IMR-90 (cell line): ENCODE measurements at regions not wholly inside any gene's neighbourhood (a gene's known extent, or its start where the extent isn't known, plus 50 kb on each side); places are given as distances from the start of the nearest gene placed in this dataset.

ENCODE experiments used
- ATAC-seq: fragments of 200-7000 bp; cut with Tn5 transposase; 2 replicates; pipeline ENCODE4 v1.9.1; 2020; ENCODE audit warnings: low read depth, mild to moderate bottlenecking, moderate library complexity
- BruUV-seq: library from RNA; stranded (reverse); fragments of 400-500 nt; replicated peaks from 2 replicates; lab custom pipeline; 2021; lab: Mats Ljungman, UMichigan
- CTCF ChIA-PET: fragments of 300-600 bp; formaldehyde crosslinking; extraction: SDS; loops from one replicate; lab custom pipeline; 2021; ENCODE audit warnings: antibody characterized with exemption; lab: Yijun Ruan, JAX
- POLR2A ChIA-PET: fragments of 300-600 bp; sonication (Branson Sonifier 250); formaldehyde crosslinking; loops from one replicate; lab custom pipeline; 2022; ENCODE audit warnings: antibody characterized with exemption; ENCODE audit not compliant: unreplicated experiment; lab: Charles Lee
- DNase-seq: peaks from one replicate; pipeline ENCODE4 v3.0.0; 2013
- H2AFZ ChIP-seq: replicated peaks from 2 replicates; pipeline ENCODE3; 2013; ENCODE audit warnings: low read length, mild to moderate bottlenecking; ENCODE audit not compliant: poor library complexity
- H2AK5ac ChIP-seq: 2 replicates; pipeline ENCODE4 v1.6.1; 2013; ENCODE audit warnings: low read depth, low read length, inconsistent platforms
- H2AK9ac ChIP-seq: replicated peaks from 2 replicates; pipeline ENCODE3; 2013; ENCODE audit warnings: mild to moderate bottlenecking, low read depth, low read length, moderate library complexity; ENCODE audit not compliant: poor library complexity
- H2BK120ac ChIP-seq: 2 replicates; pipeline ENCODE4 v1.6.1; 2013; ENCODE audit warnings: low read depth, low read length, inconsistent platforms
- H2BK15ac ChIP-seq: 3 replicates; pipeline ENCODE4 v1.6.1; 2013; ENCODE audit warnings: low read depth, low read length, inconsistent platforms
- H2BK20ac ChIP-seq: 2 replicates; pipeline ENCODE4 v1.6.1; 2013; ENCODE audit warnings: low read depth, mild to moderate bottlenecking, inconsistent platforms, low read length, moderate library complexity
- H2BK5ac ChIP-seq: 2 replicates; pipeline ENCODE4 v1.6.1; 2013; ENCODE audit warnings: mild to moderate bottlenecking, low read depth, low read length, inconsistent platforms; ENCODE audit not compliant: poor library complexity, severe bottlenecking
- H3K14ac ChIP-seq: replicated peaks from 2 replicates; pipeline ENCODE4 v1.6.1; 2013; ENCODE audit warnings: low read depth, low read length, inconsistent platforms
- H3K18ac ChIP-seq: 2 replicates; pipeline ENCODE4 v1.6.1; 2013; ENCODE audit warnings: low read depth, low read length, control low read depth
- H3K23ac ChIP-seq: 2 replicates; pipeline ENCODE4 v1.6.1; 2013; ENCODE audit warnings: low read depth, low read length, inconsistent platforms
- H3K27ac ChIP-seq: 2 replicates; pipeline ENCODE4 v1.5.1; 2013; ENCODE audit warnings: mild to moderate bottlenecking, control low read depth, low read length; ENCODE audit not compliant: insufficient read depth
- H3K27me3 ChIP-seq: 2 replicates; pipeline ENCODE4 v1.6.1; 2013; ENCODE audit warnings: low read length; ENCODE audit not compliant: control insufficient read depth, insufficient read depth
- H3K36me3 ChIP-seq: 2 replicates; pipeline ENCODE4 v1.6.1; 2013; ENCODE audit warnings: low read length, mixed read lengths; ENCODE audit not compliant: control insufficient read depth, insufficient read depth
- H3K4ac ChIP-seq: 2 replicates; pipeline ENCODE4 v1.6.1; 2013; ENCODE audit warnings: low read depth, low read length, inconsistent platforms
- H3K4me1 ChIP-seq: 2 replicates; pipeline ENCODE4 v1.6.1; 2013; ENCODE audit warnings: low read length, mixed read lengths; ENCODE audit not compliant: control insufficient read depth, insufficient read depth
- H3K4me2 ChIP-seq: 2 replicates; pipeline ENCODE4 v1.6.1; 2013; ENCODE audit warnings: low read depth, mild to moderate bottlenecking, control low read depth, low read length, moderate library complexity
- H3K4me3 ChIP-seq: 2 replicates; pipeline ENCODE4 v1.5.1; 2013; ENCODE audit warnings: low read depth, mild to moderate bottlenecking, control low read depth, low read length, moderate library complexity; ENCODE audit not compliant: insufficient read depth
- H3K56ac ChIP-seq: 2 replicates; pipeline ENCODE4 v1.6.1; 2013; ENCODE audit warnings: low read length, inconsistent platforms; ENCODE audit not compliant: insufficient read depth; ENCODE audit errors: extremely low read depth
- H3K79me1 ChIP-seq, 2 experiments: 2 replicates each; pipeline ENCODE4 v1.6.1; 2013; ENCODE audit warnings: low read length in 2 of 2, inconsistent platforms in 1 of 2, low read depth in 1 of 2
- H3K9ac ChIP-seq: 2 replicates; pipeline ENCODE4 v1.6.1; 2013; ENCODE audit warnings: low read depth, low read length, control low read depth
- H3K9me1 ChIP-seq: 2 replicates; pipeline ENCODE4 v1.6.1; 2013; ENCODE audit warnings: low read length, inconsistent platforms; ENCODE audit not compliant: insufficient read depth
- H3K9me3 ChIP-seq: 2 replicates; pipeline ENCODE4 v1.6.1; 2013; ENCODE audit warnings: low read length; ENCODE audit not compliant: control insufficient read depth, insufficient read depth
- H4K20me1 ChIP-seq: 2 replicates; pipeline ENCODE4 v1.6.1; 2013; ENCODE audit warnings: low read length, inconsistent platforms; ENCODE audit not compliant: insufficient read depth
- H4K5ac ChIP-seq: 2 replicates; pipeline ENCODE4 v1.6.1; 2013; ENCODE audit warnings: mild to moderate bottlenecking, low read depth, low read length, control low read depth
- H4K8ac ChIP-seq, 2 experiments: 2 replicates each; pipeline ENCODE4 v1.6.1; 2013; ENCODE audit warnings: low read depth in 2 of 2, low read length in 2 of 2, control low read depth in 1 of 2, inconsistent platforms in 1 of 2
- H4K91ac ChIP-seq: 2 replicates; pipeline ENCODE4 v1.6.1; 2013; ENCODE audit warnings: low read depth, low read length, inconsistent platforms; ENCODE audit not compliant: insufficient read depth
- MAFK ChIP-seq: IDR thresholded peaks from 2 replicates; pipeline ENCODE4 v1.6.1; 2012; ENCODE audit warnings: low read depth, low read length, improper control_type of control experiment
- POLR2A ChIP-seq: IDR thresholded peaks from 2 replicates; pipeline ENCODE4 v1.6.1; 2012; ENCODE audit warnings: mild to moderate bottlenecking, low read depth, low read length
- WGBS, 2 experiments: methylation state at CpG; one replicate each; pipeline versions ENCODE4 v1.1.5 to v1.1.7; 2013; ENCODE audit warnings: missing lambda C conversion rate in 2 of 2; ENCODE audit not compliant: insufficient read length in 1 of 2; ENCODE audit errors: extremely low coverage in 2 of 2; 5-methylcytosine and 5-hydroxymethylcytosine counted together
- dilution Hi-C: fragments of 300-500 bp; cut with HindIII; formaldehyde crosslinking; loops from one replicate; pipeline ENCODE4 v1.14.3; 2018; ENCODE audit warnings: low sequenced_read_pairs; ENCODE audit not compliant: unreplicated experiment
- in situ Hi-C: fragments of 300-500 bp; cut with MboI; formaldehyde crosslinking; loops from 3 replicates; pipeline ENCODE4 v1.14.3; 2019; ENCODE audit warnings: low sequenced_read_pairs, inconsistent platforms, mixed read lengths
- intact Hi-C: fragments of 100-400 bp; cut with micrococcal nuclease; formaldehyde crosslinking; loops from 2 replicates; pipeline ENCODE4 v1.10.0; 2022

DNA sequence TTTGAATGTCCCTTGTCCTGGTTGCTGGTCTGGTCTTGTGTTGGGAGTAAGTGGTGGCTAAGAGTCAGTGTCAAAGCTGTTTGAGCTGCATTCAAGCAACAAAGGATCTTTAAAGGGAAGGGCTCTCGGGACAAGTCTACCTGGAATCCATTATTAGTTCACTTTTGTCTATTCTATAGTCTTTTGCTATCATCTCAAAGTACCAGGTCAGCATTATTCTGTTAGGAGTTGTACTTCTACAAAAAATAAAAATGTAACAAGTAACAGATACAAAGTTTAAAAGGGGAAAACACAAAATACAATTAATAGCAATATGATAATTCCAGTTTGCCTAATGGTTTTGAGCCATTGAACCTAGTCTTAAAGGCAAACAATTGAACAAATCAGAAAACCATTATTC is 317.9 kb downstream of the ZNF516 start:
- Histone ChIP-seq H4K20me1 (no peaks in the 10 kb centered on the region), H3K56ac (no peak overlapping the region), H2BK15ac (no peak overlapping the region), H3K4me3 (no peak overlapping the region), H2AK9ac (no peak overlapping the region), H3K14ac (no peak overlapping the region), H3K9me1 (no peaks in the 10 kb centered on the region), H2BK5ac (no peak overlapping the region), H3K9me3 (0 out of 2 replicates have a peak, but pooled peaks cover 2% of the 10 kb centered on the region), H4K91ac (no peak overlapping the region), H2AK5ac (no peak overlapping the region), H3K9ac (no peak overlapping the region), H3K27ac (no peak overlapping the region), H4K5ac (no peak overlapping the region), H3K4me2 (no peak overlapping the region), H3K23ac (no peak overlapping the region), H2AFZ (no peak overlapping the region), H4K8ac (no peak overlapping the region), H3K79me1 (no peaks in the 10 kb centered on the region), H3K4ac (no peak overlapping the region), H3K4me1 (no peaks in the 10 kb centered on the region), H3K27me3 (no peaks in the 10 kb centered on the region), H2BK20ac (no peak overlapping the region), H2BK120ac (no peak overlapping the region), H3K18ac (no peak overlapping the region), H3K36me3 (no peaks in the 10 kb centered on the region)
- DNase-seq = no peak
- intact Hi-C loops = no loop called here
- ChIA-PET POLR2A (no interaction called here), CTCF (no interaction called here)
- TF ChIP-seq POLR2A = no peak
- peak; percentile 58 for TF ChIP-seq MAFK
- BruUV-seq = no TSS peak
- WGBS, 2 experiments = no CpG with 5 or more reads among the region's 1 CpG
- dilution Hi-C loops = no loop called here
- ATAC-seq = no peak
- in situ Hi-C loops = no loop called here
